ENCODE measurements at regions not wholly inside any gene's neighbourhood (a gene's known extent, or its start where the extent isn't known, plus 50 kb on each side); places are given as distances from the start of the nearest gene placed in this dataset.
A peak's percentile ranks its signal among the peaks of the same experiment; 100 is the strongest.

- TF ChIP-seq CTCF (IDR thresholded peaks at IDR 0.05) = no peak
- Histone ChIP-seq H3K27ac (peak overlapping the region; percentile 46 to 82), H3K4me3 (no peak overlapping the region)
- no peak for DNase-seq (ENCODE audit: low spot score)
These were observed 57.0 kb upstream of the EPB41L1 start for GRCh38 chr20:36097337-36098151.

- TF ChIP-seq CTCF (IDR thresholded peaks at IDR 0.05) = no peak
- Histone ChIP-seq H3K4me3 (no peak overlapping the region), H3K27ac (peak overlapping the region; percentile 46 to 82)
- DNase-seq (ENCODE audit: low spot score) = no peak
These were observed 56.2 kb upstream of the EPB41L1 start for GRCh38 chr20:36098364-36098763.

GRCh38 chr20:36099106-36099505 lies 55.4 kb upstream of the EPB41L1 start:
- H3K4me3 ChIP-seq = no peak overlapping the region
- peak overlapping the region; percentile 10 to 82 for H3K27ac ChIP-seq
- no peak for TF ChIP-seq CTCF (IDR thresholded peaks at IDR 0.05)
- no peak for DNase-seq (ENCODE audit: low spot score)

GRCh38 chr20:36101192-36101591 lies 53.3 kb upstream of the EPB41L1 start:
- H3K4me3 ChIP-seq = no peak overlapping the region
- DNase-seq (ENCODE audit: low spot score) = no peak
- H3K27ac ChIP-seq = peak overlapping the region in 1 of 2 donors; percentile 47
- TF ChIP-seq CTCF (IDR thresholded peaks at IDR 0.05) = no peak

GRCh38 chr20:36102306-36102705 lies 52.2 kb upstream of the EPB41L1 start:
- Histone ChIP-seq H3K27ac (peak overlapping the region in 1 of 2 donors; percentile 45), H3K4me3 (no peak overlapping the region)
- no peak for TF ChIP-seq CTCF (IDR thresholded peaks at IDR 0.05)
- DNase-seq (ENCODE audit: low spot score) = no peak

- TF ChIP-seq CTCF (IDR thresholded peaks at IDR 0.05) = no peak
- no peak overlapping the region for H3K4me3 ChIP-seq
- peak overlapping the region in 1 of 2 donors; percentile 45 for H3K27ac ChIP-seq
- DNase-seq (ENCODE audit: low spot score) = no peak
These were observed 51.5 kb upstream of the EPB41L1 start for GRCh38 chr20:36102809-36103596.

Measured in coronary artery (tissue), 2 donors.